GM23338 (cell line): ENCODE measurements at regions not wholly inside any gene's neighbourhood (a gene's known extent, or its start where the extent isn't known, plus 50 kb on each side); places are given as distances from the start of the nearest gene placed in this dataset.

Experiments
- ATAC-seq: fragments of 200-7000 bp; cut with Tn5 transposase; 3 replicates; pipeline ENCODE4 v1.9.1; 2020
- DNase-seq: peaks from one replicate; pipeline ENCODE4 v3.0.0-alpha.2; 2015; ENCODE audit warnings: low spot score
- H2AFZ ChIP-seq: fragments of 200-600 bp; sonication (generic); 2 replicates; pipeline ENCODE4 v1.8.0; 2016; ENCODE audit warnings: antibody characterized with exemption, mild to moderate bottlenecking, moderate library complexity
- H3F3A ChIP-seq: fragments of 200-600 bp; sonication (generic); replicated peaks from 2 replicates; pipeline ENCODE4 v1.8.0; 2017; ENCODE audit warnings: antibody characterized with exemption, mixed run types, low read depth
- H3K27ac ChIP-seq: fragments of 200-600 bp; sonication (generic); 2 replicates; pipeline ENCODE4 v1.6.1; 2016; ENCODE audit warnings: low read depth
- H3K27me3 ChIP-seq: fragments of 200-600 bp; sonication (generic); 2 replicates; pipeline ENCODE4 v1.8.0; 2016; ENCODE audit warnings: mild to moderate bottlenecking, mixed run types, moderate library complexity; ENCODE audit not compliant: insufficient read depth
- H3K36me3 ChIP-seq: fragments of 200-600 bp; sonication (generic); 2 replicates; pipeline ENCODE4 v1.8.0; 2016; ENCODE audit warnings: mild to moderate bottlenecking; ENCODE audit not compliant: insufficient read depth
- H3K4me1 ChIP-seq: fragments of 200-600 bp; sonication (generic); 2 replicates; pipeline ENCODE4 v1.8.0; 2016; ENCODE audit warnings: mild to moderate bottlenecking, moderate library complexity; ENCODE audit not compliant: insufficient read depth
- H3K4me2 ChIP-seq: fragments of 200-600 bp; sonication (generic); 2 replicates; pipeline ENCODE4 v1.7.1; 2017; ENCODE audit warnings: mixed run types
- H3K4me3 ChIP-seq: fragments of 200-600 bp; sonication (generic); 2 replicates; pipeline ENCODE4 v1.6.1; 2016; ENCODE audit warnings: mixed run types
- H3K79me2 ChIP-seq: fragments of 200-600 bp; sonication (generic); replicated peaks from 2 replicates; pipeline ENCODE4 v1.8.0; 2017; ENCODE audit warnings: mild to moderate bottlenecking; ENCODE audit not compliant: insufficient read depth
- H3K9me2 ChIP-seq: fragments of 200-600 bp; sonication (generic); 2 replicates; pipeline ENCODE4 v1.8.0; 2017; ENCODE audit not compliant: insufficient read depth
- H4K20me1 ChIP-seq: fragments of 200-600 bp; sonication (generic); replicated peaks from 2 replicates; pipeline ENCODE4 v1.8.0; 2017; ENCODE audit warnings: mild to moderate bottlenecking; ENCODE audit not compliant: insufficient read depth
- H3K27ac Mint-ChIP-seq: 2 replicates; pipeline ENCODE4 v1.8.0; 2020; ENCODE audit warnings: inconsistent platforms, mild to moderate bottlenecking, moderate library complexity, mixed read lengths
- H3K27me3 Mint-ChIP-seq: 3 replicates; pipeline ENCODE4 v1.8.0; 2022; ENCODE audit warnings: low read depth, mild to moderate bottlenecking, moderate library complexity, mixed read lengths, inconsistent platforms; ENCODE audit not compliant: insufficient read depth, poor library complexity
- H3K36me3 Mint-ChIP-seq: 3 replicates; pipeline ENCODE4 v1.8.0; 2021; ENCODE audit warnings: low read depth, mild to moderate bottlenecking, inconsistent platforms, moderate library complexity, mixed read lengths
- H3K4me1 Mint-ChIP-seq: 3 replicates; pipeline ENCODE4 v1.8.0; 2020; ENCODE audit warnings: mild to moderate bottlenecking, inconsistent platforms, mixed read lengths
- H3K4me3 Mint-ChIP-seq: 3 replicates; pipeline ENCODE4 v1.8.0; 2021; ENCODE audit warnings: moderate library complexity, mild to moderate bottlenecking, inconsistent platforms, mixed read lengths
- H3K9me3 Mint-ChIP-seq: 3 replicates; pipeline ENCODE4 v1.8.0; 2020; ENCODE audit warnings: moderate library complexity, mild to moderate bottlenecking, inconsistent platforms, mixed read lengths
- CREB1 ChIP-seq: fragments of 250-450 bp; sonication (Bioruptor Pico); IDR thresholded peaks from 2 replicates; pipeline ENCODE4 v1.5.0; 2020; ENCODE audit warnings: low read depth, mild to moderate bottlenecking, moderate library complexity
- CTCF ChIP-seq, 2 experiments: fragments of 200-600 bp in 1 of 2; sonication (generic) in 1 of 2; conservative IDR thresholded peaks; 2 replicates each; pipeline versions ENCODE4 v1.5.1 to v1.6.1; 2016 to 2017; ENCODE audit warnings: antibody characterized with exemption in 2 of 2, low read depth in 2 of 2, mild to moderate bottlenecking in 2 of 2, moderate library complexity in 1 of 2
- ETS1 ChIP-seq: IDR thresholded peaks from 2 replicates; pipeline ENCODE4 v1.6.1; 2016; ENCODE audit warnings: antibody characterized with exemption
- EZH2 ChIP-seq: fragments of 200-600 bp; sonication (generic); IDR thresholded peaks from one replicate; pipeline ENCODE4 v1.8.0; 2017; ENCODE audit warnings: antibody characterized with exemption, mild to moderate bottlenecking, low read depth; ENCODE audit not compliant: unreplicated experiment
- EZH2phosphoT487 ChIP-seq: fragments of 200-600 bp; sonication (generic); IDR thresholded peaks from one replicate; pipeline ENCODE4 v1.8.1; 2018; ENCODE audit warnings: antibody characterized with exemption; ENCODE audit not compliant: unreplicated experiment
- JUNB ChIP-seq: IDR thresholded peaks from one replicate; pipeline ENCODE4 v1.6.1; 2016; ENCODE audit warnings: antibody characterized with exemption; ENCODE audit not compliant: unreplicated experiment
- NANOG ChIP-seq: IDR thresholded peaks from 2 replicates; pipeline ENCODE4 v1.6.1; 2016; ENCODE audit warnings: antibody characterized with exemption, borderline replicate concordance
- REST ChIP-seq: IDR thresholded peaks from one replicate; pipeline ENCODE4 v1.6.1; 2018; ENCODE audit warnings: antibody characterized with exemption; ENCODE audit not compliant: unreplicated experiment
- STAT1 ChIP-seq: IDR thresholded peaks from one replicate; pipeline ENCODE4 v1.6.1; 2016; ENCODE audit warnings: antibody characterized with exemption; ENCODE audit not compliant: unreplicated experiment
- ZNF114 ChIP-seq: fragments of 250-450 bp; sonication (Bioruptor Pico); IDR thresholded peaks from 2 replicates; pipeline ENCODE4 v1.5.0; 2020; ENCODE audit warnings: mild to moderate bottlenecking, moderate library complexity
- ZNF331 ChIP-seq: fragments of 250-450 bp; sonication (Bioruptor Pico); IDR thresholded peaks from 2 replicates; pipeline ENCODE4 v1.5.0; 2020; ENCODE audit warnings: low read depth, mild to moderate bottlenecking, moderate library complexity
- ZNF462 ChIP-seq: fragments of 250-450 bp; sonication (Bioruptor Pico); IDR thresholded peaks from 2 replicates; pipeline ENCODE4 v1.5.0; 2020; ENCODE audit warnings: mild to moderate bottlenecking, moderate library complexity

- TF ChIP-seq ZNF462 (CRISPR knock-in tag), result no peak
Observed at GRCh38 chr10:78284381-78284780, 250.7 kb downstream of the RPS24 start (continued).

GRCh38 chr10:78285226-78285625 is 251.6 kb downstream of the RPS24 start:
- no peak overlapping the region for H3K4me3 ChIP-seq
- Mint-ChIP-seq H3K27me3 (peaks cover 5% of the 10 kb centered on the region), H3K27ac (no peak overlapping the region), H3K4me3 (no peak overlapping the region), H3K36me3 (no peaks in the 10 kb centered on the region), H3K4me1 (peaks cover 28% of the 10 kb centered on the region), H3K9me3 (no peaks in the 10 kb centered on the region; the same call in 2 of the 3 replicates)
- H3K36me3 ChIP-seq, result no peaks in the 10 kb centered on the region
- no peak for ATAC-seq
- DNase-seq, result no peak
- no peaks in the 10 kb centered on the region for H4K20me1 ChIP-seq
- H3K79me2 ChIP-seq, result no peaks in the 10 kb centered on the region
- H3K9me2 ChIP-seq, result peaks cover 5% of the 10 kb centered on the region; the same call in 1 of the 2 replicates
- no peak overlapping the region for H2AFZ ChIP-seq
- no peak overlapping the region for H3K27ac ChIP-seq
- H3K4me1 ChIP-seq, result peaks cover 10% of the 10 kb centered on the region
- no peaks in the 10 kb centered on the region for H3K27me3 ChIP-seq
- H3K4me2 ChIP-seq, result no peak overlapping the region
- H3F3A ChIP-seq, result no peaks in the 10 kb centered on the region
- no peak for TF ChIP-seq REST
- no peak for TF ChIP-seq EZH2phosphoT487
- no peak for TF ChIP-seq STAT1
- no peak for TF ChIP-seq ZNF114 (CRISPR knock-in tag)
- no peak for TF ChIP-seq ZNF331 (CRISPR knock-in tag)
- TF ChIP-seq EZH2, result no peak
- no peak for TF ChIP-seq JUNB
- no peak for TF ChIP-seq NANOG
- TF ChIP-seq CTCF (conservative IDR thresholded peaks at IDR 0.05; ENCODE audit: low read depth in 2 of 2), result no peak
- no peak for TF ChIP-seq CREB1 (CRISPR knock-in tag)
- no peak for TF ChIP-seq ETS1
